GM12874 (cell line): ENCODE measurements at regions not wholly inside any gene's neighbourhood (a gene's known extent, or its start where the extent isn't known, plus 50 kb on each side); places are given as distances from the start of the nearest gene placed in this dataset.

ENCODE experiments used
- TF ChIP-seq, protein P1 (sequence below): IDR thresholded peaks from 2 replicates; pipeline ENCODE4 v1.5.1; 2011; ENCODE audit warnings: low read depth, mild to moderate bottlenecking, control low read depth, low read length, moderate library complexity; ENCODE audit not compliant: insufficient read depth

DNA sequence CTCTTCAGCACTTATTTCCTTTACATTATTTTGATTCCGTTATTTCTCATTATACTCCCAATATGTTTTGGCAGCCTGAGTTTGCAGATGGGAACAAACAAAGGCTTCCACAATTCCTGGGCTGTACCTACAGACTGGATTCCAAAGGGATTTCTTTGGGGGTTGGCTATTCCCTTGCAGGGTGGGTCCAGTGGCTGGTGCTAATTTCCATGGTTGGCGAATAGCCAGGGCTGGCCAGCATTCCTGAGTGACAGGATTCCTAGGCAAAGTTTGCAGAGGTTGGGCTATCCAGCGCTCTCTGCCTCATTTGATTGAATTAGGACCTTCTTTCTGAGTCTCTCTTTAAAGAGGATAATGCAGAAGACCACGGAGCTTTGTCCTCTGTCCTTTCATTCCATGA, 207.4 kb downstream of the MAF start:
- TF ChIP-seq, protein P1, sequence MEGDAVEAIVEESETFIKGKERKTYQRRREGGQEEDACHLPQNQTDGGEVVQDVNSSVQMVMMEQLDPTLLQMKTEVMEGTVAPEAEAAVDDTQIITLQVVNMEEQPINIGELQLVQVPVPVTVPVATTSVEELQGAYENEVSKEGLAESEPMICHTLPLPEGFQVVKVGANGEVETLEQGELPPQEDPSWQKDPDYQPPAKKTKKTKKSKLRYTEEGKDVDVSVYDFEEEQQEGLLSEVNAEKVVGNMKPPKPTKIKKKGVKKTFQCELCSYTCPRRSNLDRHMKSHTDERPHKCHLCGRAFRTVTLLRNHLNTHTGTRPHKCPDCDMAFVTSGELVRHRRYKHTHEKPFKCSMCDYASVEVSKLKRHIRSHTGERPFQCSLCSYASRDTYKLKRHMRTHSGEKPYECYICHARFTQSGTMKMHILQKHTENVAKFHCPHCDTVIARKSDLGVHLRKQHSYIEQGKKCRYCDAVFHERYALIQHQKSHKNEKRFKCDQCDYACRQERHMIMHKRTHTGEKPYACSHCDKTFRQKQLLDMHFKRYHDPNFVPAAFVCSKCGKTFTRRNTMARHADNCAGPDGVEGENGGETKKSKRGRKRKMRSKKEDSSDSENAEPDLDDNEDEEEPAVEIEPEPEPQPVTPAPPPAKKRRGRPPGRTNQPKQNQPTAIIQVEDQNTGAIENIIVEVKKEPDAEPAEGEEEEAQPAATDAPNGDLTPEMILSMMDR, result no peak

DNA sequence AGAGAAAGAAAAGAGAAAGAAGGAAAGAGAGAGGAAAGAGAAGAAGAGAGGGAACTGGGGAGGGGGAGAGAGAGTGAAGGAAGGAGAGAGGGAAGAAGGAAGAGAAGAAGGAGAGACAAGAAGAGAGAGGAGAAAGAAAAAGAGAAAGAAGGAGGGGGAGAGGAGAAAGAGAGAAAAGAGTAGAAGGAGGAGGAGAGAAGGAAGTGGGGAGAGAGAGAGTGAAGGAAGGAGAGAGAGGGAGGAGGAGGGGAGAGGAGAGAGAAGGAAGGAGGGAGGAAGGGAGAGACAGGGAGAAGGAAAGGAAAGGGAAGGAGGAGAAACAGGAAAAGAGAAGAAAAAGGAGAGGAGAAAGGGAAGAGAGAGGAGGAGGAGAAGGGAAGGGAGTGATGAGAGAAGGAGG, 208.5 kb downstream of the MAF start:
- TF ChIP-seq, protein P1, result no peak

DNA sequence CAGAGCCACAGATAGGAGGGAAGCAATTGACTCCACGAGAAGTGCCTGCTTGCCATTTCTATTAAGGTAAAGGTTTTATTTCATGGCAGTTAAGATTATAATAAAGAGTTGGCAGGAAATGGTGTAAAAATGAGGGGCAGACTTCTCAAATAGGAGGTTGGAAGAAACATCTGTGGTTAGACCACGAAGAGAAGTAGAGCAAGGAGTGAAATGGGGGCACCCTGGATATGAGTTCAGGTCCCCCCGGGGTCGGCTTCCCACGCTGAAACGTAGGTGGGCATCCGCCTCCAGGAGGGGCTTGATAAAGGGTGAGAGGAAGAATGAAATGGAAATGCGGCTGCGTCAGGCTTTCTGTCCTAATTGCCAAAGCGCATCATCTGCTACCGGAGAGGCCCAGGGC, 209.1 kb downstream of the MAF start:
- TF ChIP-seq, protein P1, result no peak

DNA sequence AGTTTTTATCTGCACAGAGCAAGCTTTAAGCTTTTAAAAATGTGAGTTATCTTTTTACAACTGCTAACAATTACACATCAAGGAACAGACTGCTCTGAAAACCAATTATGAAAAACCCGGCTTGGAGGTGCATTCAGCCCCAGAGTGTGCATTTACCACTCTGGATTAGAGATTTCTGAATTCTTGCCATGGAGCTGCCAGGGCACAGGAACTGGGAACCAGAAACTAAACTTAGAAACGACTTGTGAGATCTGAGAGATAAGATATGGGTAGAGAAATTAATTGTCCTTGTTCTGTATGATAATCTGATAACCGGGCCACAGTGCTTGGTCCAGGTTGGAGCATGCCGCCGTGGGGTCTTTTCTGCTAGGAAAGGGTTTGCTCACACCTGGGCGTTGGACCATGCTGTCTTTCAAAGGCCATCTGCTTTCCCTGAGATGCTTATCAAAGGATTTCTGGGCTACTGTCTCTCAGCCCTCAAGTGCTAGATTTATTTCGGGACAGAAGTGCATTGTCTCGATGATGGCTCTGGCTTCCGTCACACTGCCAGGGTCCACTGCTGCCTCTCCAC, 210.0 kb downstream of the MAF start:
- TF ChIP-seq, protein P1, result no peak

DNA sequence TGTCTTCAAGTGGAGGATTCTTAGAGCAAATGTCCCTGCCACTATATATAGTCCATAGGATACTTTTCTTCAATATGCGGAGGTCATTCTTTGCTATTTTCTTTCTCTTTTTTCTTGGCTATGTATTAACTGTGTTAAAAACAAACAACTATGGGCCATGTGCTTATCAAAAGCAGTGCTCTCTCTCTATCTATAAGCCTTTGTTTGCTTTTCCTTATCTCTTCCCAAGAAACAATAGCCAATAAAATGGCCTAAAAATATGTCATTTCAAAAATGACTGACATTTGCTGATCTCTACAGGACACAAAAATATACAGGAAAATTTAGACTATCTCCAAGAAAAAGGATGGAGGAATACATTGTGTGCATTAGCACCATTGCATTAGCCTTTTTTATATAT, 212.1 kb downstream of the MAF start:
- TF ChIP-seq, protein P1, result no peak

DNA sequence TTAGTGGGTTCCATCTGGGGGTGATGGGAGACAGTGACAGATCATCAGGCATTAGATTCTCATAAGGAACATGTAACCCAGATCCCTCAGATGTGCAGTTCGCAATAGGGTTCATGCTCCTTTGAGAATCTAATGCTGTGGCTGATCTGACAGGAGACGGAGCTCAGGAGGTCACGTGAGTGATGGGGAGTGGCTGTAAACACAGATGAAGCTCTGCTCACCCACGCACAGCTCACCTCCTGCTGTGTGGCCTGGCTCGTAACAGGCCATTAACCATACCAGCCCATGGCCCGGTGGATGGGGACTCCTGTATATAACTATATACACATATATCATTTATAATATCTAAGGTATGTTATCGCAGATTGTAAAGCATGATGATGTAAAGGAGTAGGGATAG, 214.2 kb downstream of the MAF start:
- TF ChIP-seq, protein P1, result no peak

DNA sequence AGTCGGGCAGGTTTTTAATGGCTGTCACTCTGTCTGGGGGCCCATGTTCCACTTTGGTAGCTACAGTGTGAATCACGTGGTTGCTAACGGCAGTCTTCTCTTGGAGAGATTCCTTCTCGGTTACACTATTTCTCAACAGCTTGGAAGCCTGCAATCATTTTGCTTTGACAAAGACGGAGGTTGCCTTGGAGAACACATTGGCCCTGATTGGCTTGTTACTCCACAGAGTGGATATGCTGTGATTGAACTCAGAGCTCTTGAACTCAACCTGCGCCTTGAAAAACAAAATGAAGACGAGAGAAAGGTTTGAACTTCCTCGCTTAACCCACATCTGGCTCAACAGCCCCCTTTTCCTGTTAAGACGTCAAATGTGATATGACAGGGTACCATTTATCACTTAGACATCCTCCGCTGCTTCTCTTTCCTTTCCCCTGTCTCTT, 218.9 kb downstream of the MAF start:
- TF ChIP-seq, protein P1, result no peak

DNA sequence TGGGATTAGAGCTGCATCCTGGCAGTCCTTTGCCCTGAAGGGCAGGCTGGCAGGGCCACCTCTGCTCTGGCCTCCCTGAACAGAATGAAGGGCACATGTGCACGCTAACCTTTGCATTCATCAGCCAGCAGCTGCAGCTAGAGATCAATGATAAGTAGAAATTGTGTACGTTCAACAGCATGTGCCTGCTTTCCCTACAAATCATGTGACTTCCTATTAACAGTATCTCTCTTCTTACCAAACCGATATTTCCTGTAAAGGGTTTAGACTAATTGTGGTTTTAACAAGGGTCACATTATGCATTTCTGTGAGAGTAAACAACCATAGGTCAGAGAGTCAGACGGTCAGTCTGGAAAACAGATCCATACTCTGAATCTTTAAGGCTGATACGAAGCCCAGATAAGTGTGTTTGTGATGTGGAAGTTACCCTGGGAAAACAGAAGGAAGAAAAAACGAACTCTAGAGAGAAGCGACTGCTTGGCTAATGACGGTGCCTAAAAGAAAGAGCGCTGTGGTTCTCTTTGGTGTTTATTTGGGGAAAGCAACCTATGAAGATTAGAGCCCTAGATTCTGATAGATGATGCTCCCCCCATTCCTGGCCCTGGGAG, 219.4 kb downstream of the MAF start:
- TF ChIP-seq, protein P1, result no peak
